WTC11 (cell line): ENCODE measurements at regions not wholly inside any gene's neighbourhood (a gene's known extent, or its start where the extent isn't known, plus 50 kb on each side); places are given as distances from the start of the nearest gene placed in this dataset.

Source experiments
- ATAC-seq: fragments of 200-7000 bp; cut with Tn5 transposase; 2 replicates; pipeline ENCODE4 v1.10.0; 2021; ENCODE audit warnings: mild to moderate bottlenecking, moderate library complexity
- CTCF ChIA-PET: fragments of 300-600 bp; sonication (Branson Sonifier 250); formaldehyde crosslinking; loops from one replicate; lab custom pipeline; 2021; ENCODE audit warnings: antibody characterized with exemption; lab: Charles Lee
- POLR2A ChIA-PET: fragments of 350-600 bp; sonication (Branson Sonifier 250); formaldehyde crosslinking; loops from one replicate; lab custom pipeline; 2021; ENCODE audit warnings: antibody characterized with exemption; lab: Charles Lee
- DNase-seq: peaks from one replicate; pipeline ENCODE4 v3.0.0; 2021; ENCODE audit warnings: low spot score
- H3K27ac Mint-ChIP-seq: 2 replicates; pipeline ENCODE4 v1.8.0; 2021; ENCODE audit warnings: mixed read lengths
- H3K27me3 Mint-ChIP-seq: 2 replicates; pipeline ENCODE4 v1.8.0; 2021; ENCODE audit warnings: low read depth, mild to moderate bottlenecking, moderate library complexity, mixed read lengths
- H3K36me3 Mint-ChIP-seq: 2 replicates; pipeline ENCODE4 v1.8.0; 2021; ENCODE audit warnings: mixed read lengths
- H3K4me1 Mint-ChIP-seq: 2 replicates; pipeline ENCODE4 v1.8.0; 2022; ENCODE audit warnings: mixed read lengths
- H3K4me3 Mint-ChIP-seq: 2 replicates; pipeline ENCODE4 v1.8.0; 2021; ENCODE audit warnings: mild to moderate bottlenecking, moderate library complexity, mixed read lengths
- H3K9me3 Mint-ChIP-seq: 2 replicates; pipeline ENCODE4 v1.8.0; 2021; ENCODE audit warnings: mixed read lengths
- AFF4 ChIP-seq: sonication (generic); formaldehyde crosslinking; IDR thresholded peaks from 2 replicates; pipeline ENCODE4 v1.8.1; 2023; ENCODE audit warnings: mild to moderate bottlenecking, missing genetic modification reagents, borderline replicate concordance
- ATF6 ChIP-seq: sonication (generic); formaldehyde crosslinking; IDR thresholded peaks from 2 replicates; pipeline ENCODE4 v1.8.1; 2023; ENCODE audit warnings: mild to moderate bottlenecking, missing genetic modification reagents
- CREB1 ChIP-seq: sonication (generic); formaldehyde crosslinking; IDR thresholded peaks from 2 replicates; pipeline ENCODE4 v1.8.0; 2023; ENCODE audit warnings: mild to moderate bottlenecking, missing genetic modification reagents
- E2F4 ChIP-seq: sonication (generic); formaldehyde crosslinking; IDR thresholded peaks from 2 replicates; pipeline ENCODE4 v1.8.1; 2022; ENCODE audit warnings: low read depth, mild to moderate bottlenecking, moderate library complexity, missing genetic modification reagents, borderline replicate concordance
- ERG ChIP-seq: fragments of 250-450 bp; sonication (Bioruptor Pico); IDR thresholded peaks from 2 replicates; pipeline ENCODE4 v1.8.0; 2021; ENCODE audit warnings: mild to moderate bottlenecking
- ETV6 ChIP-seq: sonication (generic); formaldehyde crosslinking; IDR thresholded peaks from 2 replicates; pipeline ENCODE4 v1.8.1; 2022; ENCODE audit warnings: mild to moderate bottlenecking, missing genetic modification reagents
- FOXP4 ChIP-seq: sonication (generic); formaldehyde crosslinking; IDR thresholded peaks from 2 replicates; pipeline ENCODE4 v1.8.0; 2022; ENCODE audit warnings: mild to moderate bottlenecking, missing genetic modification reagents
- MAX ChIP-seq: sonication (generic); formaldehyde crosslinking; IDR thresholded peaks from 2 replicates; pipeline ENCODE4 v1.8.0; 2022; ENCODE audit warnings: mild to moderate bottlenecking, missing genetic modification reagents
- NFATC4 ChIP-seq: fragments of 250-450 bp; sonication (Bioruptor Pico); IDR thresholded peaks from 2 replicates; pipeline ENCODE4 v1.9.0; 2021; ENCODE audit warnings: mild to moderate bottlenecking
- NFE2L1 ChIP-seq: sonication (generic); formaldehyde crosslinking; IDR thresholded peaks from 2 replicates; pipeline ENCODE4 v1.8.1; 2023; ENCODE audit warnings: missing genetic modification reagents
- TEAD1 ChIP-seq: sonication (generic); formaldehyde crosslinking; IDR thresholded peaks from 2 replicates; pipeline ENCODE4 v1.8.0; 2022; ENCODE audit warnings: mild to moderate bottlenecking, missing genetic modification reagents
- TEAD4 ChIP-seq: sonication (generic); formaldehyde crosslinking; IDR thresholded peaks from 2 replicates; pipeline ENCODE4 v1.8.0; 2022; ENCODE audit warnings: mild to moderate bottlenecking, missing genetic modification reagents
- ZNF138 ChIP-seq: sonication (generic); formaldehyde crosslinking; conservative IDR thresholded peaks from 2 replicates; pipeline ENCODE4 v1.8.1; 2022; ENCODE audit warnings: mild to moderate bottlenecking, moderate library complexity, missing genetic modification reagents
- ZNF219 ChIP-seq: sonication (generic); formaldehyde crosslinking; IDR thresholded peaks from 2 replicates; pipeline ENCODE4 v1.8.0; 2023; ENCODE audit warnings: missing genetic modification reagents, mild to moderate bottlenecking, borderline replicate concordance
- ZNF281 ChIP-seq: sonication (generic); formaldehyde crosslinking; IDR thresholded peaks from 2 replicates; pipeline ENCODE4 v1.8.0; 2023; ENCODE audit warnings: mild to moderate bottlenecking, missing genetic modification reagents
- ZNF416 ChIP-seq: fragments of 250-450 bp; sonication (Bioruptor Pico); IDR thresholded peaks from 2 replicates; pipeline ENCODE4 v1.9.0; 2021; ENCODE audit warnings: mild to moderate bottlenecking, inconsistent platforms
- ZNF512 ChIP-seq: sonication (generic); formaldehyde crosslinking; IDR thresholded peaks from 2 replicates; pipeline ENCODE4 v1.8.1; 2022; ENCODE audit warnings: missing genetic modification reagents, borderline replicate concordance

- TF ChIP-seq ZNF281 (CRISPR knock-in tag) = no peak
- TF ChIP-seq, all 79 proteins: peak for 0
These were observed 212.1 kb downstream of the GRIN2B start (continued) for GRCh38 chr12:13769273-13769672.

- no peak for ATAC-seq
- no peaks in the 10 kb centered on the region for H3K4me1 Mint-ChIP-seq
- ChIA-PET CTCF (no interaction called here), POLR2A (no interaction called here)
- H3K36me3 Mint-ChIP-seq = no peaks in the 10 kb centered on the region
- no peaks in the 10 kb centered on the region for H3K9me3 Mint-ChIP-seq
- DNase-seq = no peak
- no peak overlapping the region for H3K27ac Mint-ChIP-seq
- H3K27me3 Mint-ChIP-seq = peaks cover 10% of the 10 kb centered on the region
- TF ChIP-seq ZNF138 (CRISPR knock-in tag) = no peak
- no peak for TF ChIP-seq ZNF219 (CRISPR knock-in tag)
- TF ChIP-seq TEAD4 = no peak
- TF ChIP-seq NFATC4 (CRISPR knock-in tag) = no peak
- no peak for TF ChIP-seq AFF4
- TF ChIP-seq ERG (CRISPR knock-in tag) = no peak
- TF ChIP-seq E2F4 = no peak
- TF ChIP-seq ZNF512 (CRISPR knock-in tag) = no peak
- TF ChIP-seq MAX (CRISPR knock-in tag) = no peak
- no peak overlapping the region for H3K4me3 Mint-ChIP-seq
These were observed 216.7 kb downstream of the GRIN2B start for GRCh38 chr12:13764748-13765147.

GRCh38 chr12:13749389-13749788 is 232.0 kb downstream of the GRIN2B start:
- Mint-ChIP-seq H3K36me3 (no peaks in the 10 kb centered on the region), H3K27ac (peak overlapping the region; percentile 93), H3K4me1 (peaks cover 67% of the 10 kb centered on the region), H3K27me3 (peaks cover 97% of the 10 kb centered on the region), H3K4me3 (peak overlapping the region; percentile 59), H3K9me3 (no peaks in the 10 kb centered on the region)
- ChIA-PET CTCF (interaction anchor here (0.6 to 2.4 kb wide), 9 partner anchors 10 to 494 kb away, joined by 3 to 17 read pairs (median 4); no protein-coding TSS in a partner anchor), POLR2A (no interaction called here)
- ATAC-seq = peak; percentile 96
- peak; percentile 47 for DNase-seq
- TF ChIP-seq CREB1 (CRISPR knock-in tag) (no peak), ZNF416 (CRISPR knock-in tag) (no peak), TEAD1 (peak; percentile 19; the same call in 1 of the 2 replicates), ATF6 (no peak), E2F4 (no peak), ETV6 (CRISPR knock-in tag) (peak; percentile 66; the same call in 1 of the 2 replicates), ZNF219 (CRISPR knock-in tag) (no peak), NFE2L1 (CRISPR knock-in tag) (no peak), FOXP4 (no peak)
